HG03565 (cell line): ENCODE measurements at regions not wholly inside any gene's neighbourhood (a gene's known extent, or its start where the extent isn't known, plus 50 kb on each side); places are given as distances from the start of the nearest gene placed in this dataset.
"Not testable (repeated sequence)": the region's sequence is repeated elsewhere in the genome, so short reads cannot be mapped to it uniquely, and the experiment has no call there.

Experiments
- ATAC-seq: cut with Tn5 transposase; IDR thresholded peaks from one replicate; pipeline ENCODE4 v1.9.1; 2021; ENCODE audit warnings: mild to moderate bottlenecking, moderate library complexity; ENCODE audit not compliant: unreplicated experiment

DNA sequence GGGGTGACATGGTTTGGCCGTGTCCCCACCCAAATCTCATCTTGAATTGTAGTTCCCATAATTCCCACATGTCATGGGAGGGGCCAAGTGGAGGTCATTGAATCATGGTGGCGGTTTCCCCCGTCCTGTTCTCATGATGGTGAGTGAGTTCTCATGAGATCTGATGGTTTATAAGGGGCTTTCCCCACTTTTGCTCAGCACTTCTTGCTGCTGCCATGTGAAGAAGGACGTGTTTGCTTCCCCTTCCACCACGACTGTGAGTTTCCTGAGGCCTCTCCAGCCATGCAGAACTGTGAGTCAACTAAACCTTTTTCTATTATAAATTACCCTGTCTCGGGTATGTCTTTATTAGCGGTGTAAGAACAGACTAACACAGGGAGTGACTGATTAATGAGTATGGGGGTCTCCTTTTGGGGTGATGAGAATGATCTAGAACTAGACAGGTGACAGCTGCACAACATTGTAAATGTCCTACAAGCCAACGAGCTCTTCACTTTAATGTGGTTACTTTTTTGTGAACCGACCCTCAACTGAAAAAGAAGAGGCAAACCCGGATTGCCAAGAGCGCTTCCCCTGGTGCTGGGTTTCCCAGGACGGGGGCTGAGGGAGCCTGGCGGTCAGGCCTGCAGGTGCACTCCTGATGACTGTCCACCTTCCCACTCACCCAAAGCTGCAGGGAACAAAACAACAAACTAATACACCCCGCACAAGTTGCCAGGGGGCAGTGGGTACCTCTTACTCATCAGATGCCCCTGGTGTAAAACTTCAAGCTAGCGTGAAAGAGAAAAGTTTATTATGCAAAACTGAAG, 90.1 kb downstream of the NCOR2 start:
- ATAC-seq: no peak

DNA sequence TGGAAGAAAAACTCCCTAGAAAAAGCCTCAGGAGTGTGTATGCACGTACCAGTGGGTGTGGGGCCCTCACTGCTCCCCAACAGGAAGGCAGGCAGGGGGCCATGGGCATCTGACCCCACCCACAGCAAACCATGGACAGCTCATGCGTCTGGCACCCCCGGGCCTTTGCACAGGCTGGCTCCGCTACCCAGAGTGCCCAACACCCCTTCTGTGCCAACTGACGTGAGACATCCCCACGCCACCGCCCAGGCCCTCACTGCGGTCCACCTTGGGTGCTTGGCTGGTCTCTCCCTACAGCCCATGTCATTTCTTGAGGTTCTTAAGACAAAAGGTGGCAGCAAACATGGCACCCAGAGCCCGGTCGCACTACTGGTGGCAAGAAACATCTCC, 91.4 kb downstream of the NCOR2 start:
- ATAC-seq: no peak

DNA sequence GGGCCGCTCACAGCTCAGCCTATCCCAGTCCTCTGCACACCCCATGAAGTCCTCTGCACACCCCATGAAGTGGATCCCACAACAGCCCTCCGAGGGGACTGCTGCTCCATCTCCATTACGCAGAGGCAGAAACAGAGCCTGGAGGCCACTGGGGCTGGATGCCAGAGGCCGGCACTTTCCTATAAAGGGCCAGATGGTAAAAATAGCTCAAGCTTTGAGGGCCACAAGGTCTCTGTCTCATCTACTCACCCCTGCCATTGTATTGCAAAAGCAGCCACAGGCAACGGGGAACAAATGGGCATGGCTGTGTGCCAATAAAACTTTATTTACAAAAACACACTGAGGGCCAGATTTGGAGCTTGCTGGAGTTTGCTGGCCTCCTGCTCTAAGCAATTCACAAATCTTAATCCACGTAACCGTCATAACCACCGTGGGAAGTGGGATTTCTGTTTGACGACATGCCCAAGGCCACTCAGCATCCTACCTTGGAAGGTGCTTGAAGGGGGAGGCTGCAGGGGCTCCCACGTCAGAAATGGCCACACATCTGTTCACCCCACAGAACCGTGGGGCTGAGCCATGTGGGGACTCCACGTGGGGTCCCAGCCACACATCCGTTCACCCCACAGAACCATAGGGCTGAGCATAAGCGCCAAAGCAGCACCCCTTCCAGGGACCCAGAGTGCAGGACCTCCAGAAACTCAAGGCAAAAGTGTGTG, 92.0 kb downstream of the NCOR2 start:
- ATAC-seq: no peak

DNA sequence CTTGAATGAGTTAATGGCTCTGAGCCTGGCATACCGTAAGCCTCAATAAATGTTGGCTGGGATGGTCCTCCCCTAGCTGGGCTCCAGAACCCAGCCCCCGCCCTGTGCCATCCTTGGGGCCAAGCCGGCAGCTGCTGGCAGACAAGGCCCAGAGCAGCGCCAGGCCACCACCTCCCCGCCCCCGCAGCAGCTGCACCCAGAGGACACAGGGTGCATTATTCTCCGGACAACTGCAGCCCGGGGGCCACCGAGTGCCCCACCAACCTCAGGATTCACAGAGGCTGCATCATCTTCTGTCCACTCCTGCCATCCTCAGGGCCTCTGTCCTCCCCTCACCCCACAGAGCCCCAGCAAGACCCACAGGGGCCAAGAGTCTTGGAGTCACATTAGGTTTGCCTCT, 92.7 kb downstream of the NCOR2 start:
- no peak for ATAC-seq

DNA sequence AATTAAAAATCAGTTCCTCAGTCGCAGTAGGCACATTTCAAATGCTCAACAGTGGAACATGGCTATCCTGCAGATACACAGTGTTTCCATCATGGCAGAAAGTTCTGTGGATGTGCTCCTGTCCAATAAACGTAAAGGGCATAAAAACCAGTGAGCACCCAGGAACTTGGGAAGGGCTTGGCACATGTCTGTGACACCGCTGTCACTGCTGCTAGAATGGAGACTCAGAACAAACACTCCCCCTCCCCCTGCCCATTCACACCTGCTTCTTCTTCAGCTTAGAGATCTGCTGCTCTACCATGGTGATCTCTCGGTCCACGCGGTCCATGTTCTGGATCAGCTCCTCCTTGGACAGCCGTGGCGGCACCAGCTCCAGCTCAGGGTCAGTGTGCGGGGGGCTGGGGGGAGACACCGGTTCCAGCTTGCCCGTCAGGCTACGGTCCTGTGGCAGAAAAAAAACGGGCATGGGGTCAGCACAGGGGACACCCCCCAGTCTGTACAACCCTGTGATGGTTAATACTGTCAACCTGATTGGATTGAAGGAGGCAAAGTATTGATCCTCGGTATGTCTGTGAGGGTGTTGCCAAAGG, 94.6 kb downstream of the NCOR2 start:
- no peak for ATAC-seq

DNA sequence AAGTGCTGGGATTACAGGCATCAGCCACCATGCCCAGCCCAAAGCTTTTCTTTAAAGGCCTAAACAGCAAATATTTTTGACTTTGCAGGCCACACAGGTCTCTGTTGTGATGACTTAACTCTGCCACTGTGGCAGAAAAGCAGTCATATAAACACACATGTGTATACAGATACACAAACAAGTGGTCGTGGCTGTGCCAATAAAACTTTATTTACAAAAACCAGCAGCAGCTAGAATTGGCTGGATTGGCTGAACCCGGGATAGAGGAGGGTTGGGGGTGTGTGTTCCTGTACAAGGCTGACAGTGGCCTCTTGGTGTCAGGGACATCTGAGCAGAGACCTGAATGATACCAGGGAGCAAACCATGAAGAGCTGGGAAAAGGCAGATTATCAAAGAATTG, 95.6 kb downstream of the NCOR2 start:
- ATAC-seq: no peak

DNA sequence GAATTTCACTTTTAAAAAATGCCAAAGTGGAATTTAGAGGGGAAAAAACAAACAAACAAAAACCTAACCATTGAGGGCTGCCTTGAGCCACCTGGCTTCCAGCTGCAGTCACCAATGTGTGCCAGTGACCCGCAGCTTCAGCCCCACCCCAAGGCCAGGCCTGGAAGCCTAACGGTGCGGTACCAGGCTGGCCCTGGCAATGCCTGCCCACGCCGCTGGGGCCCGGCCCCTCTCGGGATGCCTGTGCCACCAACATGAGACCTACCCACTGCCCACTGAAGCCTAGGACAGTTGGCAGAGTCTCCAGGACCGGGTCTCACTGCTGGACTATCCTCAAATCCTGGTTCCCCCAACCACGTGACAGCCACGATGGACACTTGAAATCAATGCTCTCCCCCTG, 96.6 kb downstream of the NCOR2 start:
- no peak for ATAC-seq

DNA sequence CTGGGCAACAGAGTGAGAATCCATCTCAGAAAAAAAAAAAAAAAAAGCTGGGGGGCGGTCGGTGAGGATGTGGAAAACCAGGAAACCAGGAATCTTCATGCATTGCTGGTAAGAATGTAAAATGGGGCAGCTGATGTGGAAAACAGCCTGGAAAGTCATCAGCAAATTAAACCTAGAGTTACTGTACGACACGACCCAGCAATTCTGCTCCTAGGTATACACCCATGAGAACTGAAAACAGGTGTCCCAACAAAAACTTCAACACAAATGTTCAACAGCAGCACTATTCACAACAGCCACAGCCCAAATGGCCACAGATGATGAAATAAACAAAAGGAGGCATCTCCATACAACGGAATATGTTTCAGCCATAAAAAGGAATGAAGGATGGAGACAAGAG, 97.3 kb downstream of the NCOR2 start:
- no peak for ATAC-seq

DNA sequence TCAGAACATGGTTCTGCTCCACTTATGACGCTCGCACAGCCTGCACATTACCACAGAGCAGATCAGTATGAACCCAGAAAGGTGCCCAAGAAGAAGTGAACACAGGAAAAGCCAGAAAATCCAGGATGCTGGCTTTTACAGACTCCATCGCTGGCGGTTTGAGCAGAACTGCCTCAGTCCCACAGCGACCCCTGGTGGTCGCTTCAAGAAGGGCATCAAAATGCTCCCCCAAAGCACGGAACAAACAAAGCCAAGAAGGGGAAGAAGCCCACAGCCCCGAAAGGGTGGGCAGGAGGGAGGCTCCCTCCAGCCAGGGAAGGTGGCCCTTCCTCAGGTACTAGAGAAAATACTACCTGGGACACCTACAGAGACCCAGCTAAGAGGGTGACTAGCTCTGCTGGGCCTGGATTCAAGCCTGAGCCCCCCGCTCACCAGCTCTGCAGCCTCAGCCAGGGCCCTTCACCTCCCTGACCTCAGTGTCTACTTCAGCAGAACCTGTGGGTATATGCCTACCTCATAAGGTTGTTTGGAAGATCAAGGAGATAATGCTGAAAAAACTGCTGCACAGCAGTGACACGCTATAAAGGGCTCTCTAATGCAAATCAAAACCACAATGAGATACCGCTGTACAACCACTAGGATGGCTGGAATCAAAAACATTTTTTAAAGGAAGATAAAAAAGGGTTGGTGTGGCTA, 98.1 kb downstream of the NCOR2 start:
- no peak for ATAC-seq

DNA sequence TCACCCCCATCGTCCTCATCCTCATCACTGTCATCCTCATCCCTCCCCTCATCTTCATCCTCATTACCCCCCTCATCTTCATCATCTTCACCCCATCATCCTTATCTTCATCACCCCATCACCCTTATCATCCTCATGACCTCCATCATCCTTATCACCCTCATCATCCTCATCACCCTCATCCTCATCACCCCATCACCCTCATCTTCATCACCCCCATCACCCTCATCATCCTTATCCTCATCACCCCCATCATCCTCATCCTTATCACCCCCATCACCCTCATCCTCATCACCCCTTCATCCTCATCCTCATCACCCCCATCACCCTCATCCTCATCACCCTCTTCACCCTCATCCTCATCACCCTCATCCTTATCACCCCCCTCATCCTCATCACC, 99.9 kb downstream of the NCOR2 start:
- not testable (repeated sequence) for ATAC-seq

DNA sequence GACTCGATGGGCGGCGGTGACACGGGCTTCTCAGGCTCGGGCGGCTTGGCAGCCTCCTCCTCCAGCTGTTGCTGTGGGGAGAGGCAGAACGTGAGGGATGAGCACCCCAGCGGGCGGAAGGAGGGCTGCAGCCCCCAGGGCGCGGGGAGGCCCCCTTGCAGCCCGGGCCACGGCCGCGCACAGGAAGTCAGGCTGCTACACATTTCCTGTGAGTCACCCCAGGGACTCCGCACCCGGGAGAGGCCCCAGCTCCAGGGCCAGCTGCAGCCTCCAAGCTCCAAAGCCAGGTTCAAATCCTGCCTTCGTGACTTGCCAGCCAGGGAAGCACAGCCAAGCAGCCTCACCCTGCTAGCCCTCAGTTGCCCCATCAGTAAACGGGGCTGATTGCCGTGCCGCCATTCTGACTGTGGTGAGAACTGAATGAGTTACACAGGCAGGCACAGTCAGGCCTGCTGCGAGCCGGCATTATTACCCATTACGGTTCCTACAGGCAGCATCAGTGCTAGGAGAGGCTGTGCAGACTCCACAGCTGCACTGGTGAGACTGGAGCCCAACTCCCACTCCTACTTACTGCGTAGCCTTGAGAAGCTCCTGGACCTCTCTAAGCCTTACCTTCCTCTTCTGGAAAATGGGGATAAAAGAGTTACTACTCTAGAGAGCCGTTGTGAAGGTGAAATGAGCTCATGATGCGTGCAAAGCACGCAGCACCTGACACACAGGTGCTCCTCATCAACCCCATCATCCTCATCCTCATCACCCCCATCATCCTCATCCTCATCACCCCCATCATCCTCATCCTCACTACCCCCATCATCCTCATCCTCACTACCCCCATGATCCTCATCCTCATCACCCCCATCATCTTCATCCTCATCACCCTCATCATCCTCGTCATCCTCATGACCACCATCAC, 100.9 kb downstream of the NCOR2 start:
- peak; percentile 86 for ATAC-seq

DNA sequence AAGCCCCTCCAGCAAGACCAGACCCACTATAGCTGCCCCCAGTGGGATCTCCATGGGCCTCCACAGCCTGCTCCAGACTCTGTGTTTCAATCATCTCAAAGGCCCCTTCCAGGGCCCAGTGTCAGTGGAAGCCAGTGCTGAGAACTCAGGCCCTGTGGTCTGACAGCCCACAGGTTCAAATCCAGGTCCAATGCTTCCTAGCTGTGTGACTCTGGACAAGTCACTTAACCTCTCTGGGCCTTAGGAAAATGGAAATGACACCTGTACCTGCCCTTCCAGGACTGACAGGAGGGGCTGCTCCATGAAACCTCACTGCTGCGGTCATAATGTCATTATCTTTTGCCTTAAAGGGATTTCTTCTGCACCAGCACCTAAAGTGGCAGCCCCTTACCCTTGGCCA, 101.9 kb downstream of the NCOR2 start:
- no peak for ATAC-seq

DNA sequence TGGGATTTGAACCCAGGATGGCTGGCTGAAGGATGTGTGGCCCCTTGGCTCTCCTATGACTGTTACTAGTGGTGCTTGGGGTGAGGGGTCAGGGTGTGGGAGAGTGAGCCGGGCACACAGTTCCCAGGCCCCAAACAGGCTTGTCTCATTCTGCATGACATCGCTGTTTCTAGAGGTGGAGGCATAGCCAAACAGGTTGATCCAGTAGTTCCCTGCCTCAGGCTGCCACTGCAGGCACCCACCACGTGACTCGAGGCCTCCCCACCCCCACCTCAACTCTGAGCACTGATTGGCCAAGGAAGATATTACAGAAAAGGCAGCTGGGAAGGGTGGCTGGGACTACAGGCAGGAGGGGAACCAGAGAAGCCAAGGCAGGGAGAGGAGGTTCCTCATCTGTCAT, 102.6 kb downstream of the NCOR2 start:
- ATAC-seq: no peak

DNA sequence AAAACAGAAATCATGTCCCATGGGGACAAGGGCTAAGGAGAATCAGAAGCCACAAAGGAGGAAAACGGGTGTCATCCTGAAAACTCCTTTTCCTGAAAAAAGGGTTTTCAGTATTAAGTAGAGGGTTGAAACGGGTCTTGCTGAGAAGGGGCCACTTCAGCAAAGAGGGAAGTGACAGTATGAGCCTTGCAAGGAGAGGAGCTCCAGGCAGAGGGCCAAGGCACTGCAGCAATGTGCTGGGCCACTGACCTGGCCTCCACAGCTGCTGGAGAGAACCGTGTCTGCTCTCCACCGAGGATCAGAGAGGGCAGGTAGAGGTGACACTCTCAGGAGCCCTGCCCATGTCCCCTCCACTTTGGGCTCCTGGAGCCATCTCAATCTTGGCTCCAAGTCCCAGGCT, 103.3 kb downstream of the NCOR2 start:
- no peak for ATAC-seq

DNA sequence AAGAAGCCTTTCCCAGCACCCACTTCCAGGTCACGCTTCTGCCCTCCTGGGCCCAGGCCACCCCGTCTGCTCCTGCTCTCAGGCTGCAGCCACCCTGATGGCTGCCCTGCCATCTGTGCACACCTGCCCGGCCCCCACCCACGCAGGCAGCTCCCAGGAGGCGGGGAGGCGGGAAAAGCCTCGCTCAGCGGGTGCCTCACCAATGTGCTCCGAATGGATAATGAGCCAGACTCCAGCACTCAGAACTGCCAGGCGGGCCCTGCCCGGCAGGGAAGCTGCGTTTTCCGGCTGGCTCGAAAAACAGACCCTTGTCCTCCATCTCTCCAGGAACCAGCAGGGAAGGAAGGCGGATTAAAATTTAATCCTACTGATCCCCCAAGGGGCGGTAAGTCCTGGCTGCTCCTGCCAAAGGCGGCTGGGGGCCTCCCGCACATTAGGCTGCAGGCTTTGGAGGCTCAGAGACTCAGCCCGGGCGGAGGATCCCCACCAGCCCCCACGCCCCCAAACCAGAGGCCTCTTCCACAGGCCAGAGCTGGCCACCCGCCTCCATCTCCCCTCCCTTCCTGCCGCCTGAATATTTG, 104.0 kb downstream of the NCOR2 start:
- ATAC-seq: no peak

DNA sequence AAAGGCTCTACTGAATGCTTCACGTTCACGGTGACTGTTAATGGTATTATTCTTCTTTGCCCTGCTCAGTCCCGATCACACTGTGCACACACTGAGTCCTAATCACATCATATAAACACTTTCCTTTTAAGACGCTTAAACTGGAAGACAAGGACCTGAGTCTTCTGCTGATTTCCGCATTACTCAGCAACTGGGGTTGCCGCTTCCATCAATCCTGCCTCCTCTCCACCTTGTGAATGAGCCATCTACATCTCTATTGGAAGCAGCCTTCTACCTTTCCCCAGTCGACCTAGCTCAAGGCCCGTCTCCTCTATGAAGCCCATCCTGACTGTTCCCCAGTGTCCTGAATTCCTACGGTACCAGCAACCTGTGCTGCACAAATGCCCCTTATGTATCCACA, 104.7 kb downstream of the NCOR2 start:
- ATAC-seq: no peak

DNA sequence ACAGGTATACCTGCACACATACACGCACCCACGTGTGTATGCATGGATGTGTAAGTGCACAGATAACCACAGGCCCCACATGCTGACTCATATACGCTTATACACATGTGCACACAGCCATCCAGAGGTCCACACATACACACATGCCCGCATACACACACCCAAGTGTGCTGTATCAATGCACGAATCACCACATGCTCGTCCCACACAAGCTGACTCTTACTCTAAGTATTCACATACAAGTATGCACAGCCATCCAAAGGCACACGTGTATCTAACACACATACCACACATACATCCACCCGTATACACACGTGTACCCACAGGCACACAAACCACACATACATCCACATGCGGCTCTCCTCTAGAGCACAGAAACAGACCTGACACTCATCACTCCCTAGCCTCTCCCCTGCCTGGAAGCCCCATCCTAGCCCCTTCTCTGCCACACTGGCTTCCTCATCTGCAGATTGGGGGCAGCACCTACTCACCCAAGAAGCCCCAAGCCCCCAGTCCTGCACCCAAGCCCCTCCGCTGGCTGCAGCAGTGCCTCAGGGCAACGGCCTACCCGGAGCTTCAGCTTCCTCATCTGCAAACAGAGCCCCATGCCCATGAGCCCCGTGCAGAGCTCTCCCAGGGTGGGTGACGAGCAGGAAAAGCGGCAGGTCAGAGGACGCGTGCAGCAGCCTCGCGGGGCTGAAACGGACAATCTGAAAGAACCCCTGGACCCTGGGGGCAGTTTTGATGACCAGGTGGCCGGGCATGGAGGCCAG, 105.4 kb downstream of the NCOR2 start:
- no peak for ATAC-seq

DNA sequence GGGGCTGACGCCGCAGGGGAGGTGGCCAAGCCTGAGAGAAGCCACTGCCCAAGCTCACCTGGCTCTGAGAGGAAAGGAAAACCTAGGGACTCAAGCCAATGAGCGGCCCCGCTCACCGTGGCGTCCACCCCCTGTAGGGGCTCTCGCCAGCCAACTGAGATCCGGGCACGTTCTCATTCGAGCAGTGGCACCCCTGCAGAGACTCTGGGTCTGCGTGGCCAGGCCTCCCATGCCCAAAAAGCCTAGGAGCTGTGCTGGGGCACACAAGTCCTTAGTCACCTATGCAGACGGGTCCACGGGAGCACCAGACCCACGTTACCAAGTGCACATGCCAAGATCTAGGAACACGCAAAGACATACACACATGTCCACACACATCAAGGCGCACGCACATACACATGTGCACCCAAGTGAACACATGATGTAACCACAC, 106.2 kb downstream of the NCOR2 start:
- ATAC-seq: no peak

DNA sequence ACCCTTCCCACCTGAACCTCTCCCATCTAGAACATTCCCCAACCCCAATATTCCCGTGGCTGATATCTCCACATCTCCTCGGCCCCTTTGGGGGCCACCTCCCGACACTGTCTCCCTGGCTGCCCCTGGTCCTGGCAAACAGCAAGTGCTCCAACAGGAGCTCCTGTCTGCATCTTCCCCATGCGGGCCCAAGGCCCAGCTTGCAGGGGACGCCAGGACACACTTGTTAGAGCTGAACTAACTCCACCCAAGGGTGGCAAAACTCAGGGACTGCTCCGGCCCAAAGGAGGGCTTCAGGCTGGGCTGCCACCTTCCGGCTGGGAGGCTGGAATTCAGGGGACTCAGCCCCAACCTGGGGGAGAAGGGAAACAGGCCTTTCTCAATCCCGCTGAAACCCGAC, 106.6 kb downstream of the NCOR2 start:
- no peak for ATAC-seq
